ENCODE measurements at regions not wholly inside any gene's neighbourhood (a gene's known extent, or its start where the extent isn't known, plus 50 kb on each side); places are given as distances from the start of the nearest gene placed in this dataset.

DNA sequence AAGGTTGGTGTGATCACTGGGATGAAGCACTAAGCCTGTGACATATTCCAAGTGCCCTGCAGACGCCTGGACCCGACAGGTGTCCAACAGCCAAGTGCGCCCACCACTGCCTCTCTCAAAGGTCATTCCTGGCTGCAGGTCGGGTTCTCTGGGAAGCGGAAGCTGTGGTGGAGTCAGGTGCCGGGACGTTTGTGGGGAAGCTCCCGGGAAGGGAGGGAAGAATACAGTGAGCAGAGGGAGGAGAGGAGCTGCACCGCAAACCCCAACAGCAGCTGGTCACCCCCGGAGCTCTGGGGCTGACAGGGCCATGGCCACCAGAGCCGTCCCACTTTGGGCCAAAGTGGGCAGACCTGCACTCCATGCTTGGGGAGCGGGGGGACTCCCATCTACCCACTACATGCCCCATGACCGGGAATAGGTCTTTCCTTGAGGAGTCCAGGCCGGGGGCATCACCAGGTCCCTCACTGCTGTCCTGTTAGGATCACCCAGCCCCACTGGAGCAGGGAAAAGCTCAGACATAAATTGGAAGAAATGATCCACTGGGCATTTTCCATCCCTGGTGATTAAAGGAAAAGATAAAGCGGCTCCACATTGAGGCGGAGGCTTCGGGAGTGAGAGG lies 84.5 kb upstream of the PPP2R2D start:
- ChIA-PET POLR2A (no interaction called here), CTCF (no interaction called here)
- no peak for TF ChIP-seq CTCF (IDR thresholded peaks at IDR 0.05; ENCODE audit: insufficient read depth, low read depth, low read length)
- H3K4me3 ChIP-seq (ENCODE audit: low read depth, low read length), result no peak overlapping the region
- no peaks in the 10 kb centered on the region for H3K27me3 ChIP-seq (ENCODE audit: control insufficient read depth, insufficient read depth, low read length)
- DNase-seq (ENCODE audit: low read depth), result no peak
- no peaks in the 10 kb centered on the region for H3K36me3 ChIP-seq (ENCODE audit: control insufficient read depth, insufficient read depth, low read length)

DNA sequence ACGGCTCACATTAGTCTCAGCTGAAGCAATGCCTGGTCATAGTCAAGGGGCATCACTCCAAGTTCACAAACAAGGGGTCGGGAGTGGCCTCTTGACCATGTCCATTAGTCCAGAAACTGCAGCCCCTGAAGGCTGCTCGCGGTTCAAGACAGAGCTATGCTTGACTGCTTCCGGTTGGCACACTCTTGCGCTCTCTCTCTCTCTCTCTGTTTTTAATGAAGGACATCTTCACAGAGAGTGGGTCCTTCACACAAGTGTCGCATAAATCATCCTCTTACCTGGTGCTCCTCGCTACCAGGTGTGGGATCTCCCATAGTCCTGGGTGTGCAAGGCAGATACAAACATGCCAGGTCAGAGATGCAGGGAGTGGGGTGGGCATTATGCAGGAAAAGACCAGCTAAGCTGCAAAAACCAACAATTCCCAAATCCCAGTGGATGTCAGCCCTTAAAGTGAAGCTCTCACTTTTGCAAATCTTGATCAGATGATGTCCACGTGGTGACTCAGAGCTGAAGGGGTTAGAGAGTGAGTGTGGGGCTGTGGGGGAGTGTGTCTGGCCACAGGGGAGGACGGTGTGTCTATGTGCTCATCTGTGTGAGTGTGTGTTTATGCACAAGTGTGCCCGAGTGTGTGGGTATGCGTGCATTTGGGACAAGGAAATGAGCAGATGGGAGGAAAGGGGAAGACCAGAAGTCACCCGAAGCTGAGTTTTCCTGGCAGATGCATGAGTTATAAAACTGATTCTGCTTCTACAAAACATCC lies 83.7 kb upstream of the PPP2R2D start:
- TF ChIP-seq CTCF (IDR thresholded peaks at IDR 0.05; ENCODE audit: insufficient read depth, low read depth, low read length), result no peak
- POLR2A ChIA-PET, result no interaction called here
- no peaks in the 10 kb centered on the region for H3K36me3 ChIP-seq (ENCODE audit: control insufficient read depth, insufficient read depth, low read length)
- no peak for DNase-seq (ENCODE audit: low read depth)
- H3K27me3 ChIP-seq (ENCODE audit: control insufficient read depth, insufficient read depth, low read length), result no peaks in the 10 kb centered on the region
- CTCF ChIA-PET, result no interaction called here
- H3K4me3 ChIP-seq (ENCODE audit: low read depth, low read length), result no peak overlapping the region

- no peak for TF ChIP-seq CTCF (IDR thresholded peaks at IDR 0.05; ENCODE audit: insufficient read depth, low read depth, low read length)
- Histone ChIP-seq H3K4me3 (ENCODE audit: low read depth, low read length) (no peak overlapping the region), H3K36me3 (ENCODE audit: control insufficient read depth, insufficient read depth, low read length) (no peaks in the 10 kb centered on the region), H3K27me3 (ENCODE audit: control insufficient read depth, insufficient read depth, low read length) (no peaks in the 10 kb centered on the region)
- no peak for DNase-seq (ENCODE audit: low read depth)
- ChIA-PET CTCF (no interaction called here), POLR2A (no interaction called here)
Measured at GRCh38 chr10:131817866-131818509, 82.8 kb upstream of the PPP2R2D start.

- ChIA-PET CTCF (no interaction called here), POLR2A (no interaction called here)
- DNase-seq (ENCODE audit: low read depth), result no peak
Measured at GRCh38 chr10:131818510-131819234, 82.1 kb upstream of the PPP2R2D start.

More at GRCh38 chr10:131818510-131819234, 82.1 kb upstream of the PPP2R2D start:
- Histone ChIP-seq H3K36me3 (ENCODE audit: control insufficient read depth, insufficient read depth, low read length) (no peaks in the 10 kb centered on the region), H3K4me3 (ENCODE audit: low read depth, low read length) (no peak overlapping the region), H3K27me3 (ENCODE audit: control insufficient read depth, insufficient read depth, low read length) (no peaks in the 10 kb centered on the region)
- no peak for TF ChIP-seq CTCF (IDR thresholded peaks at IDR 0.05; ENCODE audit: insufficient read depth, low read depth, low read length)
